ENCODE measurements at regions not wholly inside any gene's neighbourhood (a gene's known extent, or its start where the extent isn't known, plus 50 kb on each side); places are given as distances from the start of the nearest gene placed in this dataset.

- no peak for DNase-seq (ENCODE audit: low read depth in 2 of 2, low spot score in 1 of 2)
These were observed 126.9 kb downstream of the IPMK start for GRCh38 chr10:58140691-58141347.

GRCh38 chr10:58140054-58140453 is 127.6 kb downstream of the IPMK start:
- no peak for DNase-seq (ENCODE audit: low read depth in 2 of 2, low spot score in 1 of 2)

DNA sequence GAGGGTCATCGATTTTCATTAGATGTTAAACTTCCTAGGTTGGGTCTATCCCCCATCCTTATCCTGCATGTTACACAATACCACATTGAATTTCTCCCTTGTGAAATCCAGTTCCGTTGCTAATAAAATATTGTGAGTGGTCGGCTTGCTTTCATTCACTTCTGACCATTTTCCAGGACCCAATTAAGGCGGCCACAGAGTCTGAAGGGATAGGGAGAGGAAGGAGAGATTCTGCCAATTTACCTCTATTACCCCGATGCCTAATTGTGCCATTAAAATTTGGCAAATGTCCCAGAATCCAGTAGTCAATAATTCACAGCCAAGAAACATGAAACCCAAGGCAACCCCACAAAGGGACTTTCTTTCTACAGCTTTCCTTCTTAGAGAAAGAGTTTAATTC is 129.9 kb downstream of the IPMK start:
- DNase-seq (ENCODE audit: low read depth in 2 of 2, low spot score in 1 of 2) = no peak

- no peak for DNase-seq (ENCODE audit: low read depth in 2 of 2, low spot score in 1 of 2)
These were observed 152.3 kb downstream of the IPMK start for GRCh38 chr10:58115218-58116050.

DNA sequence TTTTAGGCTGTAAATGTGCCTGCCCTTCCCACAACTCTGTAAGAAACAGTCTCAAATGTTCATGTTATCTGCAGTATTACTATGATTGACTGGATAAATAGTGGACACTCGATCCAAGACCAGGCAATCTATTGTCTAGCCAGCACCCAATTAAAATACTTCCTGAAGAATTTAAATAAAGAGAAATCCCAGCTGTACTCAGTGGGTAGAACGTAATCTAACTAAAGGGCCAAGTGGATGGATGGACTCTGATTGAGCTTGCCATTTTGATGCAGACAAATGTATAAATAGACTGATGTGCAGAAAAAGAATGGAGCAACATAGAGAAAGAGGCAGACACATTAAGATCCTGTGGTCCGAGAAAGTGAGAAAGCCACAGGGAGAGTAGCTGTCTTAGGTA is 158.0 kb downstream of the IPMK start:
- DNase-seq (ENCODE audit: low read depth in 2 of 2, low spot score in 1 of 2) = no peak

DNA sequence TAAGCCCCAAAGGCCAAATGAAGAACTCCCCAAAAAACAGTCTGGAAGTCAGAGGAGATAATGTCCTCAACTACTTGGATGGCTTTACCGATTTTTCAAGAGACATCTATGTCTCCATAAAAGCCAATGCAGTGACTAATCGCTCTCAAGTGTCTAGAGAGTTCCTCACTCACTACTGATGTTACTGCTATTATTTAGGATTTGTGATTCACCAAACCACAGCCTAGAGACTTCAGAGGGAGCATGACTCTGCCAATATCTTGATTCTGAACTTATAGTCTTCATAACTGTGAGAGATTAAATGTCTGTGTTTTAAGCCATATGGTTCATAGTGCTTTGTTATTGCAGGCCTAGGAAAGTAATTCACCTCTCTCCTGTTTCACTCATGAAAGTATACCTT is 160.2 kb downstream of the IPMK start:
- no peak for DNase-seq (ENCODE audit: low read depth in 2 of 2, low spot score in 1 of 2)

GRCh38 chr10:58106211-58107035 is 161.3 kb downstream of the IPMK start:
- DNase-seq (ENCODE audit: low read depth in 2 of 2, low spot score in 1 of 2) = no peak

DNA sequence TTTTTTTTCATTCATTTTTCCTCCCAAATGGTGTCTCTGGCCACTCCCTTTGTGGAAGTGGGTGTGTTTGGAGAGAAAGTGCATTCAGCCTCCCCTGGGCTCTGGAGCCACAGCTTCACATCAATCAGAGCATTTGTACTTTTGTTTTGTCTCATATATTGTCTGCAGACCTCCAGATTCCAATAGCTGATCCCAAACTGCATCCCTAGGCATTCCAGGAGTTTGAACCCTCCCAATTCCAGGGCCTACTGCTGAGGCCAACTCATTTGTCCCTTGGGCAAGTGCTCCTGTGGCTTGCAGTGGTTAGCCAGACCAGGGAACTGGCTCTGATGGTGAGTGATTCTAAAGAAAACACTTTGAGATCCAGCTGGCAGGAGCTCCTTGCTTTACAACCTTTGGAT is 163.3 kb downstream of the IPMK start:
- DNase-seq (ENCODE audit: low read depth in 2 of 2, low spot score in 1 of 2) = no peak

DNA sequence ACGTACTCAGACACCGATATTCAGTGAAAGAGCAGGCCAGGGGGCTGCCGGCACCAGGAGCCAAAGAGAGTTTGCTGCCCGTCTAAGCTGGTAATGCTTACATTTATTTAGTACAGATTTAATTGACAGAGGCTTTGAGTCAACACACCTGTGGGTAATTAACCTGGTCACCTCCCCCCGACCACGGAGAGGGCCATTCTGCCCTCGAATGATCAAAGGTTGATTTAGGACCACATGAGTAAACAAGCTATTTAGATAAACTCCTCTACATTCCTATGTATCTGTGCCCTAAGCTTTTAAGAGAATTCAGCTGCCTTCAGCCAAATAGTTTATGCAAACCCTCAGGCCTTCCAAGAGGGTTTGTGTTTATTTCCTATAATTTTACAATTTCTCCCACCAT is 164.8 kb downstream of the IPMK start:
- DNase-seq (ENCODE audit: low read depth in 2 of 2, low spot score in 1 of 2) = no peak

DNA sequence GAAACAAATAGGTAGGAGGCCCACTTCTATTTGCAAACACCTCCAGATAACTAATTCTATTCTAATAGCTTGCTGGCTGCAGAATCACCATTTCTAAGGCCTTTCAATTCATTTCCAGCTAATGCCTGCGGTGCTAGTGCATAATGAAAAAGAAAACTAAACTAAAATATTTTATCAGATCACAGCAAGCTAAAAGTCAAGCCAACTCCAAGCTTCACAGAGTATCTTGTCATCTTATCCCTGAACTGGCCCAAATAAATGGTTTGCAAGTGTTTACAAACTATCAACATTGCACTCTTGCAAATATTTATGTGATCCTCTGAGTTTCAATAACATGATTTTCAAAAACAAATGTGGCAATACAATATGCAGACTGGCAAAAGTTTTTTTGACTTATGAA is 166.0 kb downstream of the IPMK start:
- DNase-seq (ENCODE audit: low read depth in 2 of 2, low spot score in 1 of 2) = no peak

DNA sequence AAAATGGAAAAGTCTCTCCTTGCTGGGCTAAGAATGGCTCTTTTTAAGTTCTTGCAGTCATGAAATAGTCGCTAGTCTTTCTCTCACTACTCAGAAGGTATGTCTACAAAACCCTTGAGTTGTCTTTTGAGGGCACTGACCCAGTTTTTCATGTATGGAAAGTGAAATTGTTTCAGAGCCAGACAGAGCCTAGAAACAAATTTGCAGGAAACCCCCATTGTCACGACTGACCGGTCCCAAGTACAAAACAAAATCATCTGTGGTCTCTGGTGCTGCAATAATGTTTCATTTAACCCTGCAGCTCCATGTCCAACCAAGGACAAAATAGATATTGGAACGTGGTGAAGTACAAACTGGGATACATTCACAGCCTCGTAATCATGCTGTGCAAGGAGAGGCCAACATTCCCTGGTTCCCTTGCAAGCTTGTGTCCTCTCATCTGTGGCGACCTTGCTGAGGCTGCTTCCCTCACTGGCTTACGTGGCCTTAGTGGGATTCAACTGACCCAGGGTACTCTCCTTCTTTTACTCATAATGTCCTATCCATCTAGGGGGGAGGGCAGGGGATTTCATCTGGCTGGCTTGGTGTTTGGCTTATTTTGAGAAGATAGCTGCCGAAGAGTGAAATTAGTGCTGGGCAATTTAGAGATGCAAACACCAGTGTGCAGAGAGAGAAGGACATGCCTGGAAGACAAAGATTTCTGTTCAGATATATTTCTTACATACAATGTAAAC is 172.5 kb downstream of the IPMK start:
- no peak for DNase-seq (ENCODE audit: low read depth in 2 of 2, low spot score in 1 of 2)

GRCh38 chr10:58091886-58092285 is 175.8 kb downstream of the IPMK start:
- no peak for DNase-seq (ENCODE audit: low read depth in 2 of 2, low spot score in 1 of 2)

DNA sequence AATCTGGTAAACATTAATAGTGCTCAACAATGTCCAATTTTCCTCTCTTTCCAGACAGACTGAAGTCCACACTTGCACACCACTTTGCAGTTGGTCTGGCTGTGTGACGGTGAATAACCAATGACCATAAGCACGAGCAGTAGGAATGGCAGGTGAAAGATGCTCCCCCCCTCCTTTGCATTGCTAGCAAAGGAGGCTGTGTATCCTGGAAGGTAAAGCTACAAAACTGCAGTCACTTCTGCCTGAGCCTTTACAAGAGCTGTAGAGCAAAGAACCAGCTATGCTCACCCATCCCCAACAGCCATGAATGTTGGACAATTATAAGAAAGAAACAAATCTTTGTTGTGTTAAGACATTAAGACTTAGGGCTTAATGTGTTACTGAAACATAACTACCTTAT is 178.0 kb downstream of the IPMK start:
- DNase-seq (ENCODE audit: low read depth in 2 of 2, low spot score in 1 of 2) = no peak

- no peak for DNase-seq (ENCODE audit: low read depth in 2 of 2, low spot score in 1 of 2)
These were observed 179.8 kb downstream of the IPMK start for GRCh38 chr10:58087896-58088295.

DNA sequence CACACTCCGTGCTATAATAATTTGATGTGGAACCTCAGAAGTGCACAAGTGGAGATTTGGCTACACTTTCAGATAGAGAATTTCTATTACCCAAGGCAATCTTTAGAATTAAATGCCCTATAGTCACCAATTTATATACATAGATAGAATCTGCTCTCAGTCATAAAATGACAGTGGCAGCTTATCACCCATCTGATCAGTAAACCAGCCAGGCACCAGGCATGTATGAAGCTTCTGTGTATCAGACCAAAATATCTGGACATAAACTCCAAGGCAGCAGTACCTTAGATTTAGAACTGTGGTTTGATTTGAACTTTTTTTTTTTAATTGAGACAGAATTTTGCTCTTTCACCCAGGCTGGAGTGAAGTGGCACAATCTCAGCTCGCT is 180.9 kb downstream of the IPMK start:
- no peak for DNase-seq (ENCODE audit: low read depth in 2 of 2, low spot score in 1 of 2)

DNA sequence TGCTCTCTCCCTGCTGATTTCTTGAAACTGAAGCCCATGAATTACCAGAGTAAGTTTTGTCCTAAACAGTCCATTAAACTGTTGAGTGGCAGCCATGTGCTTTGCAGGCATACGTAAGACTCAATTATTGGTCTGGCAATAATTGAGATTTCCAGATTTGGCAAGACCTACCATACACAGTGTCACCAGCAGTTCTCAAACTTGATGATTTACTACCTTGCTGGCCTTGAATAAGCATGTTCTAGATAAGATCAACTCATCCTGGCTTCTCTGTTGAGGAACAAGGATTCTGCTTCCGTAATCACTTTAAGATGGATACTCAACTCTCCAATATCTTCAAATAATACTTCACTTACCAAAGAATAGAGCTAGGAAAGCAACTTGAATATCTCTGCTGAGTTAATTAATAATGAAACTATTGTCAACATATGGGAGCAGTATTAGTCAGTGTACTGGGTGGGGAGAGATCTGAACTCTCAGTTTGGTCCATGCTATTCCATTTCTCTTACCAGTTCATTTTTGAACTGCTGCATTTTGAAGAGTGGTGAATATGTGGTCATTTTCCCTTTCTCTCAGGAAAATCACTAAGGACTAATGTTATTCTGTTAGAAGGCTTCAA is 181.4 kb downstream of the IPMK start:
- DNase-seq (ENCODE audit: low read depth in 2 of 2, low spot score in 1 of 2) = no peak

- no peak for DNase-seq (ENCODE audit: low read depth in 2 of 2, low spot score in 1 of 2)
These were observed 185.4 kb downstream of the IPMK start for GRCh38 chr10:58082248-58082647.

- DNase-seq (ENCODE audit: low read depth in 2 of 2, low spot score in 1 of 2) = no peak
These were observed 186.3 kb downstream of the IPMK start for GRCh38 chr10:58081353-58081752.

DNA sequence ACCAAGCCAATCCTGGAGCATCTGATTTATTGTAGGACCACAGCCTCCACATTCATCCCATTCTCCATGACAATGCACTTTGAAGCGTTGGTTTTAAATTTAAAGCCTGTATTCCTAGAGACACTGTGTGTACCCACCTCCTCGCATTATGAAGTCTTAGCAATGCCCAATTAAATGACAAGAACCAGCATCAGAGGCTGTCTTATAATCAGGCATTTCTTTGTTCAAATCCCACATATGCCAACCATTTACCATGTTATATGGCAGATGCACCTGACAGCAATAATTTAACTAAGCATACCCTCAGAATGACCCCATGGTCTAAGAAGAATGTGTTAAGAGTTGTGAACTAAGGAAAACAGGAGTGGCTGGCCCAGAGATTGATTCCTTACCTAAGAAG is 188.2 kb downstream of the IPMK start:
- no peak for DNase-seq (ENCODE audit: low read depth in 2 of 2, low spot score in 1 of 2)

- no peak for DNase-seq (ENCODE audit: low read depth in 2 of 2, low spot score in 1 of 2)
These were observed 195.1 kb downstream of the IPMK start for GRCh38 chr10:58072634-58073033.

DNA sequence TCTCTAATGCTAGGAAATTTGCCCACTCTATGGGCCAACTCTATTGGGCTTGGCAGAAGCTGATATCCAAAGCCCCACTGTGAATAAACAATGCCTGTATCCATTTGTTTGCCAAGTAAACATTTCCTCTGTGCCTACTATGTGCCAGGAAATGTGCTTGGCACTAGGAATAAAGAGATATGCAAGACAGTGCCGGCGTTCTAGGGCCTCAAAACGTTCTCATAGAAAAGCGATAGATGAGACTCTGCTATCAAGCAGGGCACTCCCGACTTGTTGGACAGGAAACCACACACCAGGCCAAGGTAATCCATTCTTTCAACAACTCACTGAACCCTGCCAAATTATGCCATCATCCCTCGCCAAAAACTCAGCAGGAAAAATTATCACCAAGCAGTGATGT is 196.7 kb downstream of the IPMK start:
- DNase-seq (ENCODE audit: low read depth in 2 of 2, low spot score in 1 of 2) = no peak

Measured in stimulated activated CD8-positive, alpha-beta memory T cell treated with anti-CD3 and anti-CD28 coated beads, Interleukin-4, amount 100 ng/mL, for 4 hours (primary cell).